ENCODE measurements at regions not wholly inside any gene's neighbourhood (a gene's known extent, or its start where the extent isn't known, plus 50 kb on each side); places are given as distances from the start of the nearest gene placed in this dataset.

- Histone ChIP-seq H3K27me3 (no peaks in the 10 kb centered on the region), H3K4me3 (no peak overlapping the region), H3K27ac (no peak overlapping the region), H3K4me1 (no peaks in the 10 kb centered on the region), H3K36me3 (no peaks in the 10 kb centered on the region), H3K9me3 (no peaks in the 10 kb centered on the region)
- intact Hi-C loops (cut with DNase I; ENCODE audit: low total_unique reads) (no loop called here), in situ Hi-C loops (cut with MboI; ENCODE audit: low pct_ligation_motif_present in 1 of 4, low pct_unique_long_range_greater_than_20kb in 1 of 4, low sequenced_read_pairs in 3 of 4) (no loop called here)
- TF ChIP-seq POLR2A (IDR thresholded peaks at IDR 0.05) (no peak), POLR2AphosphoS5 (IDR thresholded peaks at IDR 0.05) (no peak), CTCF (IDR thresholded peaks at IDR 0.05) (no peak), EP300 (IDR thresholded peaks at IDR 0.05; ENCODE audit: low read depth) (no peak)
- no peak for DNase-seq
Observed at GRCh38 chr11:92527467-92527866, 302.8 kb downstream of the FAT3 start.

GRCh38 chr11:92528001-92528400 lies 303.4 kb downstream of the FAT3 start:
- Histone ChIP-seq H3K9me3 (no peaks in the 10 kb centered on the region), H3K27me3 (no peaks in the 10 kb centered on the region), H3K36me3 (no peaks in the 10 kb centered on the region), H3K27ac (no peak overlapping the region), H3K4me3 (no peak overlapping the region), H3K4me1 (no peaks in the 10 kb centered on the region)
- DNase-seq = no peak
- in situ Hi-C loops (cut with MboI; ENCODE audit: low pct_ligation_motif_present in 1 of 4, low pct_unique_long_range_greater_than_20kb in 1 of 4, low sequenced_read_pairs in 3 of 4) = no loop called here
- 69 to 75% methylated on average over 4 to 6 of the region's 6 CpGs for WGBS, 2 donors (ENCODE audit: low coverage in 1 of 2)
- intact Hi-C loops (cut with DNase I; ENCODE audit: low total_unique reads) = no loop called here
- TF ChIP-seq POLR2AphosphoS5 (IDR thresholded peaks at IDR 0.05) (no peak), EP300 (IDR thresholded peaks at IDR 0.05; ENCODE audit: low read depth) (no peak), POLR2A (IDR thresholded peaks at IDR 0.05) (no peak), CTCF (IDR thresholded peaks at IDR 0.05) (no peak)

- no peak for DNase-seq
- Histone ChIP-seq H3K4me1 (no peaks in the 10 kb centered on the region), H3K27ac (no peak overlapping the region), H3K27me3 (no peaks in the 10 kb centered on the region), H3K36me3 (no peaks in the 10 kb centered on the region), H3K4me3 (no peak overlapping the region), H3K9me3 (no peaks in the 10 kb centered on the region)
- intact Hi-C loops (cut with DNase I; ENCODE audit: low total_unique reads) = no loop called here
- WGBS, 2 donors (ENCODE audit: low coverage in 1 of 2) = 76 to 82% methylated on average over 5 to 7 of the region's 7 CpGs
- TF ChIP-seq EP300 (IDR thresholded peaks at IDR 0.05; ENCODE audit: low read depth) (no peak), POLR2AphosphoS5 (IDR thresholded peaks at IDR 0.05) (no peak), POLR2A (IDR thresholded peaks at IDR 0.05) (no peak), CTCF (IDR thresholded peaks at IDR 0.05) (no peak)
- in situ Hi-C loops (cut with MboI; ENCODE audit: low pct_ligation_motif_present in 1 of 4, low pct_unique_long_range_greater_than_20kb in 1 of 4, low sequenced_read_pairs in 3 of 4) = no loop called here
Observed at GRCh38 chr11:92531065-92531739, 306.6 kb downstream of the FAT3 start.

- intact Hi-C loops (cut with DNase I; ENCODE audit: low total_unique reads) (no loop called here), in situ Hi-C loops (cut with MboI; ENCODE audit: low pct_ligation_motif_present in 1 of 4, low pct_unique_long_range_greater_than_20kb in 1 of 4, low sequenced_read_pairs in 3 of 4) (no loop called here)
- no peak for DNase-seq
- Histone ChIP-seq H3K9me3 (no peaks in the 10 kb centered on the region), H3K36me3 (no peaks in the 10 kb centered on the region), H3K4me1 (no peaks in the 10 kb centered on the region), H3K27me3 (no peaks in the 10 kb centered on the region), H3K27ac (no peak overlapping the region), H3K4me3 (no peak overlapping the region)
- TF ChIP-seq EP300 (IDR thresholded peaks at IDR 0.05; ENCODE audit: low read depth) = no peak
- no peak for TF ChIP-seq POLR2AphosphoS5 (IDR thresholded peaks at IDR 0.05)
- TF ChIP-seq POLR2A (IDR thresholded peaks at IDR 0.05) = no peak
- TF ChIP-seq CTCF (IDR thresholded peaks at IDR 0.05) = no peak
- 66 to 70% methylated on average over 2 to 3 of the region's 3 CpGs for WGBS, 2 donors (ENCODE audit: low coverage in 1 of 2)
Observed at GRCh38 chr11:92533657-92534335, 309.2 kb downstream of the FAT3 start.

Measured in transverse colon (tissue), 4 donors.